ENCODE measurements at regions not wholly inside any gene's neighbourhood (a gene's known extent, or its start where the extent isn't known, plus 50 kb on each side); places are given as distances from the start of the nearest gene placed in this dataset.
"Not testable (repeated sequence)": the region's sequence is repeated elsewhere in the genome, so short reads cannot be mapped to it uniquely, and the experiment has no call there.

GRCh38 chr3:76311941-76312340, 526.6 kb upstream of the ZNF717 start:
- no peak overlapping the region for H3K27ac Mint-ChIP-seq
- no peaks in the 10 kb centered on the region for H3K27me3 ChIP-seq (replicated peaks in 1 of 4; ENCODE audit: control extremely low read depth in 1 of 4, control insufficient read depth in 3 of 4, insufficient read depth in 4 of 4, low read length in 3 of 4)
- H3K79me2 ChIP-seq (ENCODE audit: control insufficient read depth, insufficient read depth, low read length), result no peaks in the 10 kb centered on the region
- no peak overlapping the region for H2AFZ ChIP-seq (ENCODE audit: insufficient read depth, low read depth, low read length, poor library complexity, severe bottlenecking)
- no peak overlapping the region for H3K4me3 Mint-ChIP-seq
- intact Hi-C loops (cut with micrococcal nuclease), result no loop called here
- peaks cover 2% of the 10 kb centered on the region for H3K9me3 Mint-ChIP-seq (ENCODE audit: insufficient read depth)
- no peaks in the 10 kb centered on the region for H3K9me3 ChIP-seq (ENCODE audit: control extremely low read depth in 1 of 3, control insufficient read depth in 2 of 3, insufficient read depth in 1 of 3, low read length in 2 of 3)
- H4K20me1 ChIP-seq (ENCODE audit: control insufficient read depth, insufficient read depth, low read length, poor library complexity, severe bottlenecking), result no peaks in the 10 kb centered on the region
- ChIA-PET POLR2A (no interaction called here), CTCF (no interaction called here)
- TF ChIP-seq EZH2 (IDR thresholded peaks at IDR 0.05; ENCODE audit: borderline replicate concordance, insufficient read depth, low read depth, low read length, poor library complexity, severe bottlenecking), result no peak
- TF ChIP-seq CTCF (IDR thresholded peaks at IDR 0.05), result no peak
- WGBS (ENCODE audit: insufficient coverage), result no CpG with 5 or more reads among the region's 4 CpGs
- no peaks in the 10 kb centered on the region for H3K36me3 ChIP-seq (replicated peaks in 1 of 2; ENCODE audit: control extremely low read depth in 1 of 2, control insufficient read depth in 1 of 2, extremely low read depth in 1 of 2, insufficient read depth in 2 of 2, low read length in 1 of 2)
- no peak overlapping the region for H3K4me3 ChIP-seq (ENCODE audit: control extremely low read depth in 1 of 5, extremely low read depth in 1 of 5, insufficient read depth in 1 of 5, low read depth in 2 of 5, low read length in 4 of 5)
- no peaks in the 10 kb centered on the region for H3K4me1 Mint-ChIP-seq
- H3K27me3 Mint-ChIP-seq, result no peaks in the 10 kb centered on the region
- no peak for DNase-seq
- H3K4me2 ChIP-seq (replicated peaks; ENCODE audit: low read depth, low read length, poor library complexity, severe bottlenecking), result no peak overlapping the region
- ATAC-seq (ENCODE audit: low read depth), result no peak
- H3K4me1 ChIP-seq (ENCODE audit: control insufficient read depth in 2 of 2, insufficient read depth in 2 of 2, low read length in 2 of 2), result no peaks in the 10 kb centered on the region
- no peak overlapping the region for H3K9ac ChIP-seq (ENCODE audit: low read length)
- no peak overlapping the region for H3K27ac ChIP-seq (ENCODE audit: low read length in 2 of 2)

- POLR2A ChIA-PET; H3K9me3 Mint-ChIP-seq (ENCODE audit: insufficient read depth); intact Hi-C loops (cut with micrococcal nuclease); H3K27ac Mint-ChIP-seq; DNase-seq; H3K4me3 ChIP-seq (ENCODE audit: control extremely low read depth in 1 of 5, extremely low read depth in 1 of 5, insufficient read depth in 1 of 5, low read depth in 2 of 5, low read length in 4 of 5); H3K4me3 Mint-ChIP-seq; H2AFZ ChIP-seq (ENCODE audit: insufficient read depth, low read depth, low read length, poor library complexity, severe bottlenecking); H3K79me2 ChIP-seq (ENCODE audit: control insufficient read depth, insufficient read depth, low read length); H3K9ac ChIP-seq (ENCODE audit: low read length); H4K20me1 ChIP-seq (ENCODE audit: control insufficient read depth, insufficient read depth, low read length, poor library complexity, severe bottlenecking); CTCF ChIA-PET; H3K27me3 ChIP-seq (replicated peaks in 1 of 4; ENCODE audit: control extremely low read depth in 1 of 4, control insufficient read depth in 3 of 4, insufficient read depth in 4 of 4, low read length in 3 of 4); H3K27me3 Mint-ChIP-seq; H3K4me1 Mint-ChIP-seq; H3K27ac ChIP-seq (ENCODE audit: low read length in 2 of 2); H3K4me2 ChIP-seq (replicated peaks; ENCODE audit: low read depth, low read length, poor library complexity, severe bottlenecking); H3K36me3 ChIP-seq (replicated peaks in 1 of 2; ENCODE audit: control extremely low read depth in 1 of 2, control insufficient read depth in 1 of 2, extremely low read depth in 1 of 2, insufficient read depth in 2 of 2, low read length in 1 of 2); ATAC-seq (ENCODE audit: low read depth); H3K9me3 ChIP-seq (ENCODE audit: control extremely low read depth in 1 of 3, control insufficient read depth in 2 of 3, insufficient read depth in 1 of 3, low read length in 2 of 3); H3K4me1 ChIP-seq (ENCODE audit: control insufficient read depth in 2 of 2, insufficient read depth in 2 of 2, low read length in 2 of 2): not testable (repeated sequence)
- WGBS (ENCODE audit: insufficient coverage), result 64% methylated on average over 4 of the region's 6 CpGs
Measured at GRCh38 chr3:76315906-76316305, 530.6 kb upstream of the ZNF717 start.
